OCI-LY3 (cell line): ENCODE measurements at regions not wholly inside any gene's neighbourhood (a gene's known extent, or its start where the extent isn't known, plus 50 kb on each side); places are given as distances from the start of the nearest gene placed in this dataset.

Experiments used
- H2AFZ ChIP-seq: fragments of 200-600, 300-600 bp; shearing (Covaris generic); 2 replicates; pipeline ENCODE4 v1.6.0; 2014; ENCODE audit warnings: antibody characterized with exemption, low read depth, low read length
- H3K27ac ChIP-seq: fragments of 200-600, 300-600 bp; sonication (generic); 2 replicates; pipeline ENCODE4 v1.5.1; 2014; ENCODE audit warnings: mild to moderate bottlenecking, low read length, moderate library complexity, mixed read lengths
- H3K27me3 ChIP-seq: fragments of 200-600, 300-600 bp; sonication (generic); 2 replicates; pipeline ENCODE4 v1.6.1; 2014; ENCODE audit warnings: low read depth, low read length, mixed read lengths
- H3K36me3 ChIP-seq: fragments of 200-600, 300-600 bp; sonication (generic); replicated peaks from 2 replicates; pipeline ENCODE3; 2014; ENCODE audit warnings: low read depth, low read length, mixed read lengths
- H3K4me1 ChIP-seq: fragments of 300-600, 200-600 bp; sonication (generic); 2 replicates; pipeline ENCODE4 v1.6.1; 2014; ENCODE audit warnings: low read length, mixed read lengths
- H3K4me2 ChIP-seq: fragments of 200-600, 300-600 bp; sonication (generic); 2 replicates; pipeline ENCODE4 v1.6.1; 2014; ENCODE audit warnings: low read length, mixed read lengths
- H3K4me3 ChIP-seq: fragments of 300-600, 200-600 bp; sonication (generic); 2 replicates; pipeline ENCODE4 v1.5.1; 2014; ENCODE audit warnings: antibody characterized with exemption, mild to moderate bottlenecking, low read length, moderate library complexity
- H3K79me2 ChIP-seq: fragments of 300-600, 200-600 bp; shearing (Covaris generic); 2 replicates; pipeline ENCODE4 v1.6.1; 2014; ENCODE audit warnings: mild to moderate bottlenecking, low read length, mixed read lengths
- H3K9ac ChIP-seq: fragments of 300-600, 200-600 bp; shearing (Covaris generic); 2 replicates; pipeline ENCODE4 v1.6.0; 2014; ENCODE audit warnings: mild to moderate bottlenecking, low read length, moderate library complexity
- H3K9me3 ChIP-seq: fragments of 200-600, 300-600 bp; shearing (Covaris generic); 2 replicates; pipeline ENCODE4 v1.6.1; 2014; ENCODE audit warnings: low read length, mixed read lengths; ENCODE audit not compliant: insufficient read depth
- H4K20me1 ChIP-seq: fragments of 200-600, 300-600 bp; sonication (generic); 2 replicates; pipeline ENCODE4 v1.6.1; 2016; ENCODE audit warnings: low read length, mixed read lengths; ENCODE audit not compliant: insufficient read depth
- EZH2phosphoT487 ChIP-seq: fragments of 200-600 bp; shearing (Covaris generic); IDR thresholded peaks from 2 replicates; pipeline ENCODE4 v1.6.1; 2018; ENCODE audit warnings: antibody characterized with exemption, mixed run types, low read depth
- TF ChIP-seq, protein P1 (sequence below): fragments of 200-600, 300-600 bp; sonication (generic); IDR thresholded peaks from 2 replicates; pipeline ENCODE4 v1.5.1; 2014; ENCODE audit warnings: antibody characterized with exemption, low read length, low read depth

DNA sequence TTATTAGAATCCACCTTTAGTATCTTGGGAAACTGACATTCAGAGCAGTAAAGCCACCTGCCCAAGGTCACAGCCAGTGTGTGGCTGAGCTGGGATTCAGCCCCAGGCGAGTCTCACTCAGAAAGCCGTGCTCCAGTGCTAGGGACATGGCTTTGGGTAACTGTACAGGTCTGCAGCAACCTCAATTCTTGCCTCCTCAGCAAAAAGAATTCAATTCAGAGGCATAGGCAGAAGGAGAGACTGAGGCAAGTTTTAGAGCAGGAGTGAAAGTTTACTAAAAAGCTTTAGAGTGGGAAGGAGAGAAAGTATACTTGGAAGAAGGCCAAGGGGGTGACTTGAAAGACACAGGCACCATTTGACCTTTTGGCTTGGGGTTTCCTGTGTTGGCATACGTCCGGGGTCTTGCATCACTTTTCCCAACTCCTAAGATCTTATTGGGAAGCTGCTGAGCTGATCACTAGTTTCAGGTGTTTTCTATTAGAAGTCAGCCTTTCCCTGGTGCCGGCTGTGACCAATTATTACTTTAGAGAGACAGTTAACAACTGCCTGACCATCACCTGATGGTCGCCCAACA is 529.3 kb downstream of the MATN1 start:
- no peak for TF ChIP-seq EZH2phosphoT487
- TF ChIP-seq, protein P1, sequence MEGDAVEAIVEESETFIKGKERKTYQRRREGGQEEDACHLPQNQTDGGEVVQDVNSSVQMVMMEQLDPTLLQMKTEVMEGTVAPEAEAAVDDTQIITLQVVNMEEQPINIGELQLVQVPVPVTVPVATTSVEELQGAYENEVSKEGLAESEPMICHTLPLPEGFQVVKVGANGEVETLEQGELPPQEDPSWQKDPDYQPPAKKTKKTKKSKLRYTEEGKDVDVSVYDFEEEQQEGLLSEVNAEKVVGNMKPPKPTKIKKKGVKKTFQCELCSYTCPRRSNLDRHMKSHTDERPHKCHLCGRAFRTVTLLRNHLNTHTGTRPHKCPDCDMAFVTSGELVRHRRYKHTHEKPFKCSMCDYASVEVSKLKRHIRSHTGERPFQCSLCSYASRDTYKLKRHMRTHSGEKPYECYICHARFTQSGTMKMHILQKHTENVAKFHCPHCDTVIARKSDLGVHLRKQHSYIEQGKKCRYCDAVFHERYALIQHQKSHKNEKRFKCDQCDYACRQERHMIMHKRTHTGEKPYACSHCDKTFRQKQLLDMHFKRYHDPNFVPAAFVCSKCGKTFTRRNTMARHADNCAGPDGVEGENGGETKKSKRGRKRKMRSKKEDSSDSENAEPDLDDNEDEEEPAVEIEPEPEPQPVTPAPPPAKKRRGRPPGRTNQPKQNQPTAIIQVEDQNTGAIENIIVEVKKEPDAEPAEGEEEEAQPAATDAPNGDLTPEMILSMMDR: no peak

GRCh38 chr1:30192969-30193630 is 530.3 kb downstream of the MATN1 start:
- no peak for TF ChIP-seq EZH2phosphoT487
- TF ChIP-seq, protein P1: no peak
- H2AFZ ChIP-seq: no peak overlapping the region
- no peak overlapping the region for H3K9ac ChIP-seq
- H3K4me1 ChIP-seq: no peaks in the 10 kb centered on the region
- no peaks in the 10 kb centered on the region for H4K20me1 ChIP-seq
- no peaks in the 10 kb centered on the region for H3K27me3 ChIP-seq
- H3K27ac ChIP-seq: no peak overlapping the region
- H3K36me3 ChIP-seq: no peaks in the 10 kb centered on the region
- no peaks in the 10 kb centered on the region for H3K79me2 ChIP-seq
- H3K4me3 ChIP-seq: no peak overlapping the region
- no peak overlapping the region for H3K4me2 ChIP-seq
- H3K9me3 ChIP-seq: no peaks in the 10 kb centered on the region

More for the DNA sequence above, 529.3 kb downstream of the MATN1 start:
- Histone ChIP-seq H3K36me3 (no peaks in the 10 kb centered on the region), H3K27me3 (no peaks in the 10 kb centered on the region), H2AFZ (no peak overlapping the region), H3K4me1 (no peaks in the 10 kb centered on the region), H3K27ac (no peak overlapping the region), H3K4me2 (no peak overlapping the region), H4K20me1 (no peaks in the 10 kb centered on the region), H3K4me3 (no peak overlapping the region), H3K79me2 (no peaks in the 10 kb centered on the region), H3K9me3 (no peaks in the 10 kb centered on the region), H3K9ac (no peak overlapping the region)

GRCh38 chr1:30191154-30191702 is 532.2 kb downstream of the MATN1 start:
- Histone ChIP-seq H2AFZ (no peak overlapping the region), H3K9me3 (no peaks in the 10 kb centered on the region), H3K9ac (no peak overlapping the region), H3K27me3 (no peaks in the 10 kb centered on the region), H3K79me2 (no peaks in the 10 kb centered on the region), H4K20me1 (no peaks in the 10 kb centered on the region), H3K36me3 (no peaks in the 10 kb centered on the region), H3K4me3 (no peak overlapping the region), H3K27ac (no peak overlapping the region), H3K4me1 (no peaks in the 10 kb centered on the region), H3K4me2 (no peak overlapping the region)
- TF ChIP-seq, protein P1: no peak
- no peak for TF ChIP-seq EZH2phosphoT487

GRCh38 chr1:30190511-30191153 is 532.8 kb downstream of the MATN1 start:
- Histone ChIP-seq H3K27me3 (no peaks in the 10 kb centered on the region), H3K4me2 (no peak overlapping the region), H3K4me3 (no peak overlapping the region), H3K36me3 (no peaks in the 10 kb centered on the region), H3K9me3 (no peaks in the 10 kb centered on the region), H2AFZ (no peak overlapping the region), H3K79me2 (no peaks in the 10 kb centered on the region), H4K20me1 (no peaks in the 10 kb centered on the region), H3K9ac (no peak overlapping the region), H3K27ac (no peak overlapping the region), H3K4me1 (no peaks in the 10 kb centered on the region)
- TF ChIP-seq, protein P1: no peak
- TF ChIP-seq EZH2phosphoT487: no peak
